Endothelial cell of umbilical vein (primary cell): ENCODE measurements at regions not wholly inside any gene's neighbourhood (a gene's known extent, or its start where the extent isn't known, plus 50 kb on each side); places are given as distances from the start of the nearest gene placed in this dataset.

Source experiments
- FOS ChIP-seq: IDR thresholded peaks from 2 replicates; pipeline ENCODE4 v1.6.1; 2011; ENCODE audit warnings: mild to moderate bottlenecking, low read length, moderate library complexity, borderline replicate concordance; ENCODE audit not compliant: insufficient read depth
- POLR2A ChIP-seq: IDR thresholded peaks from 2 replicates; pipeline ENCODE4 v1.6.1; 2012; ENCODE audit warnings: low read depth, mild to moderate bottlenecking, control low read depth, low read length

GRCh38 chr6:48825501-48826151, 637.4 kb downstream of the MMUT start:
- TF ChIP-seq POLR2A (no peak), FOS (no peak)
